GM21825 (cell line): ENCODE measurements at regions not wholly inside any gene's neighbourhood (a gene's known extent, or its start where the extent isn't known, plus 50 kb on each side); places are given as distances from the start of the nearest gene placed in this dataset.
A peak's percentile ranks its signal among the peaks of the same experiment; 100 is the strongest.

Source experiments
- ATAC-seq: cut with Tn5 transposase; IDR thresholded peaks from one replicate; pipeline ENCODE4 v1.9.1; 2021; ENCODE audit warnings: mild to moderate bottlenecking, moderate library complexity; ENCODE audit not compliant: unreplicated experiment

DNA sequence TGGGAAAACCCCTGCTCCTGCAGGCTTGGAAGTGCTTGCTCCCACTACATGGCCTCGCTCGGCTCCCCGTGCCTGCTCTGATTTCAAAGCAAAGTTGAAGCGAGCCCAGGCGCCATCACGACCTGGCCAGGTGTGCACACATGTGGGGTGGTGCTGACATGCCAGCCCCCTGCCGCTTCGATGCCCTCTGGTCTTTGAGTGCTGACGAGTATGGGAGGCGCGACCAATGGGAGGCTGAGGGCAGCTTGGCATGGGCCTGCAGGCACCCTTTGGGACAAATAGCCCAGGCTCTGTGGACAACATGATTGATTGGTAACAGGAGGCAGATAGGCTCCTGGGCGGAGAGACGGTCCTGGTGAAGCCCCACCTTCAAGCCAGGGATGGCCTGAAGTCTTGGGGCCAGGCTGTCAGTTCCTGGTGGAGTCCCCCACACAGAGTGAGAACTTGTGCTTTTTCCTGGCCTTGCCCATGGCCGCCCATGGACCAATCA is 252.4 kb upstream of the SEMA3A start:
- no peak for ATAC-seq

DNA sequence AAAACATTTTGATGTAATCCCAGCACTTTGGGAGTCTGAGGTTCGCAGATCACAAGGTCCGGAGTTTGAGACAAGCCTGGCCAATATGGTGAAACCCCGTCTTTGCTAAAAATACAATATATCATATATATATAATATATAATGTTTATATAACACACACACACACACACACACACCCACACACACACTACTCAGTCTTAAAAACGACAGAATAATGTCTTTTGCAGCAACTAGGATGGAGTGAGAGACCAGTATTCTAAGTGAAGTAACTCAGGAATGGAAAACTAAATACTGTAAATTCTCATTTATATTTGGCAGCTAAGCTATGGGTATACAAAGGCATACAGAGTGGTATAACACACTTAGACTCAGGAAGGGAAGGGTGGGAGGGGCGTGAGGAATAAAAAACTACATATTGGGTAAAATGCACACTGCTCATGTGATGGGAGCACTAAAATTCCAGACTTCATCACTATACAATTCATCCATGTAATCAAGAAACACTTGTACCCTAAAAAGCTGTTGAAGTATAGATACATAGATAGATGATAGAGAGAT is 231.2 kb upstream of the SEMA3A start:
- ATAC-seq: no peak

GRCh38 chr7:84422790-84423189 is 228.2 kb upstream of the SEMA3A start:
- ATAC-seq: no peak

GRCh38 chr7:84412161-84412969 is 217.8 kb upstream of the SEMA3A start:
- ATAC-seq: no peak

DNA sequence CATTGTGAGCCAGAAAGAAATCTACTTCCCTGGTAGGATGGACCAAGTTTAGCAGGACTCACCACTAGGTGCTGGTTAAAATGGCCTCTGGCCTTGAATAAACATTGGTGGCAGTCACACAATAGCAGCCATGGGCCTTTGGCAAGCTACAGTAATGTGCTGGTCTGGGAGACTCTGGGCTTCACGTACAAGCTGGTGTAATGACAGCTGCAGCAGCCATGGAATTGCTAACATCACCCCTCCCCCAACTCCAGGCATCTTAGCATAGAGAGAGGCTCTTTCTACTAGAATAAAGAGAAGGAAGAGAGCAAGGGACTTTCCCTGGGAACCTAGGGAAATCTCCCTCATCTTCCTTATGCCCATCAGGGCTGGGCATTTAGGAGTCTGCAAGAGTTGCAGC is 205.1 kb upstream of the SEMA3A start:
- ATAC-seq: no peak

DNA sequence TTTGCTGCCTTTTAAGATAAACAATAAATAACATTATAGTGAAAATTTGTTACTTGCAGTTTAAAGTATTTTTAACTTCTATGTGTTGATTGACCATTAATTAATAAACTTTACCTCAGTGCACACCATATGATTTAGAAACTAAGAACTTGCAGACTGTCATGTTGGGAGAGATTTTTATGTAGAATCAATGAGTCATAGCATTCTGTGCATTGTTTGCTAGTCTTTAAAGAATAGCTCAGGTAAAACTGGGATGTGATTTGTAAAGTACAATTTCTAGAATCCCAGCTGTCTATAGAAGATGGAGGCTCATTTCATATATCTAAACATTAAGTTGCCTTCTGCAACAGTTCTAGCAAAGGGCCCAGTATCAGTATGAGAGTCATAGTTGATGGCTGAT is 199.6 kb upstream of the SEMA3A start:
- ATAC-seq: no peak

DNA sequence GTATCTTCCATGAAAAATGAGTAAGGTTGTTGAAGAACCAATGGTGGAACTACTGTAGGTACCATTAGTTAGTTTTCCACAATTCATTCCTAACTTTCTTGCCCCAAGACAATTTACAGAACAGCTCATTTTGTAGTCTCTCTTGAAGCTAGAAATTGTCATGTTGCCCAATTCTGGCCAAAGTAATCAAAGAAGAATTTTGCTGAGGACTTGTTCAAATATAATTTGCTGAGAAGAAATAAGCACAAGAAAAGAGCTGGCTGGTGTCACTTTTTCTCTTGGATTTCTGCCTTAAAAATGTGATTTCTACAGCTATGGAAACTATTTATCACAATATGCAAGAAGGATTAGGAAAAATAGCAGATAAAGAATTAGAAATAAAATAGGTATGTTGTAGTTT is 199.2 kb upstream of the SEMA3A start:
- no peak for ATAC-seq

DNA sequence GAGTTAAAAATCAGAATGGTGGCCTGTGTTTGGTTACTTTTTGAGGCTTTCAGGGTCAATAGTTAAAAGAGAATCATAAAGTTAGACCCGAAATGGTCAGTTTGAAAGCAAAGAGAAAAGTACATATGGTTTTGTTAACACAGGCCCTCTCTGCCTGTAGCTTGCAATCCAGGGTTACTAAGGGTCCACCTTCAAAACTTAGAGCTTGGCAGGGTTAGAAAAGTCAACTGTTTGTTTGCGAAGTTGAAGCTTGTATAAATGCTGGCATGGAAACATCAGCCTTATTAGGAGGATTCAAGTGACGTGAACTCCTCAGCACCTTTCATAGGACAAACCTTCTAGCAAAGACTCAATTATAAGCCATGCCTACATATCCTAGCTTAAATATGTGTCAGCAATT is 196.3 kb upstream of the SEMA3A start:
- ATAC-seq: no peak

DNA sequence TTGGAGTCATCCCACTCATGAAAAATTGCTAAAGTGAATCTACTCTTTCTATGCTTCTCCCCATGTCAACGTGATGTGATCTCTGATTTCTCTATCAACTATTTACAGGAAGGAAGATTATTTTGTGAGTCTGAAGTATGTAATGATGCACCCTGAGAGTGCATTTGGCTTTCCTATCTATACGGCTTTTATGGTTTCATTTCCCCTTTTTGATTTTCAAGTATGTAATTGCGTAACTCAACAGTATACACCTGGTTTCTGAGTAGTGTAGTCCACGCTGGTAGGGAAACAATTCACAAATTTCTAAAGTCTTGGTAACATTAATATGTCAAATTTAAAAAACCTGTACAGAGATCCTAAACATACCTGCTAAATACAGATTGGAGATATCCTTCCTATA is 194.7 kb upstream of the SEMA3A start:
- ATAC-seq: peak; percentile 98

GRCh38 chr7:84387595-84387994 is 193.0 kb upstream of the SEMA3A start:
- ATAC-seq: no peak

DNA sequence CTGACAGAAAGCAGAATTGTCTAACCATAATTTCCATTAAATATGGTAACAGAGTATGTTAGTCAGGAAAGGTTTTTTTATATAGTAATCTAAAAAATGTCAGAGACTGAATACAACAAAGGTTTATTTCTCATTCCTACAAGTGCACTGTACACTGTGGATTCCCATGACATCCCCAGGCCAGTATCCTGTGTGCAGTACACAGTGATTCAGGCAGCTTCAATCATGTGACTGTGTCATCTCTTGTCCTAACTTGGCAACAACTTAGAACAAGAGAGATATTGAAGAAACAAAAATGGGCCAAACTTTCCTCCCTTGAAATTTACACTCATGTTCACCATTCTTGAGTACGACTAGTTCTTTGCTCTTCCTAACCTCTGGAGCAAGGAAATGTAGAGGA is 189.8 kb upstream of the SEMA3A start:
- ATAC-seq: no peak

- ATAC-seq: no peak
These were observed 184.9 kb upstream of the SEMA3A start for GRCh38 chr7:84379446-84379845.

- ATAC-seq: no peak
These were observed 178.1 kb upstream of the SEMA3A start for GRCh38 chr7:84372712-84373111.

DNA sequence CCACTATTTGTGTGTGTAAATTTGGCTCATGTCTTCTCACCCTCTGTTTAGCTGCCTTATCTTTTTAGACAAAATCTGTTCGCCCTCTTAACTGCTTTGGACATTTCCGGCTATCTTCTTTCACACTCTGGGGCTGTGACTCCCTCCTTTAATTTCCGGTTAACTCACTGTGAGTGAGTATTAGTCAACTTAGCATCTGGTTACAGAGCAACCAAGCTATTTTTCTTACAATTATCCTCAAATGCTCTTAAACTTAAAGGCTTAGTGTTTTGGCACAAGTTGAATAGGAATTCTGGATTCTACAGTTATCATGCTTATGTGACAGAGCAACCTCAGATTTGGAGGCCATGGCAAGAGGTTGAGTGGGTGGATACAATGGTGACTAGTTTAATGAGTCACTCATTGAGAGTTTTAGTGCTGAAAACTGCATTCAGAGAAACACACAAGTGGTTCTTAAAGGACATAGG is 177.6 kb upstream of the SEMA3A start:
- no peak for ATAC-seq

GRCh38 chr7:84370114-84370513 is 175.5 kb upstream of the SEMA3A start:
- ATAC-seq: no peak

DNA sequence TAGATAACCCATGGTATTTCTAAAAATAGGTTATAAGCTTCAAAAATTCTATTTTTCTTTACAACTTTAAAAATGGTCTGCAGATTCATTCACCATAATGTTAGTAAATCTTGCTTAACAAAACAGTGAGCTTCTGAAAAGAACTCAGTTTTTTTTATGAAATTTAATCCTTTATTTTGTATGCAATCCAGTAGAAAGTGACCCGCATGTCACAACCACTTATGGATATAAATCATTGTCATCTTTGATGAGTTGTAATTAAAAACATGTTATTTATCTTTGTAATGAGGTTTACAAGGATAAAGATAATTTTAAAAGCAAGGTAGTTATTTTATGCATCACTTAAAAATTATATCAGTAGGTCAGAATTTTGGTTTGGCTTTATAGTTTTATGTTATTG is 173.5 kb upstream of the SEMA3A start:
- ATAC-seq: no peak

- no peak for ATAC-seq
These were observed 170.1 kb upstream of the SEMA3A start for GRCh38 chr7:84364708-84365107.

DNA sequence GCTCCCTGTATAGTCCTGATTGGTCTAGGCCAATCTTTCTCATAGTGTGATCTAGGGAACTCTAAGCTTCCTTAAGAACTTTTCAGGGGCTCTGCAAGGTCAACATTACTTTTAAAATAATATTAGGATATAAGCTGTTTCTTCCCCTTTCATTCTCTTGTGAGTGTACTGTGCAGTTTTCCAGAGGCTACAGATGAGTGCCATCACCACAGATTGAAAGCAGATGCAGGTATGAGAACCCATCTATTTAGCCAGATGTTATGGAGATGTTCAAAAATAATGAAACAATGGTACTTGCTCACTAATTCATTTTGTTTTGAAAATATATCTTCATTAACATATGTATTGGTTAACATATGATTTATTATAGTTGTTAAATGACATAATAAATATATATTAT is 169.2 kb upstream of the SEMA3A start:
- no peak for ATAC-seq

GRCh38 chr7:84362828-84363227 is 168.2 kb upstream of the SEMA3A start:
- ATAC-seq: no peak

DNA sequence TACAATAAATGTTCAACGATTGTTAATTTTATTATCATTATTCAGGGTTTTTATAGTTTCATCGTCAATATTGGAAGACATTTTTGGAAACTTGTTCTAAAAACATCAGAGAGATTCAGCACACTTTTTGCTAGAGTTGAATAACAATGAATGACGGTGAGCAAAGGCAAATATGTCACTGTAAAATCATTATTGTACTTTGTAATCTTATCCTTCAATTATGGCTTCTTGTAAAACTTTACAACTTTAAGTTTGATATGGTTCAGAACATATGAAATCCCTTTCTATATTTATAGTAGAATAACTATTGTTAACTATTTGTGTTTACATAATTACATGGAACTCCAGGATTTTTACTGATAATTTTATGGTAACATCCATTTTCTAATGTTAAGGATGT is 167.8 kb upstream of the SEMA3A start:
- no peak for ATAC-seq

DNA sequence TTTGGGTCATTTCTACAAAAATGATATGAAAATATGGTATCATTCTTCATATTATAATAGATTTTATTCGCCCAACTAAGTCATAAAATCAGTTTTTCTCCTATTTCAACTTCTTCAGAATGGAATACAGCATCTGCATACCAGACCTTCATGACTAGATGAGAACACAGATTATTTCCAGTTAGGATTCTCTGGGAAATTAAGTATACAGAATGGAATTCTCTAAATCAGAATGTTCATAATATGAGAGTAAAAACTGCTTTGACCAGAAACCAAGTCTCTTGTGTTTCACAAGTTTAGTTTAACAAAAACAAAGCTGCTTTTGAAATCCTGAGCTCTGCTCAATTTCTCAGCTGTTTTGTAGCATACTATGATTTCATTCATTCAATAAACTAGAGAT is 160.3 kb upstream of the SEMA3A start:
- ATAC-seq: no peak

DNA sequence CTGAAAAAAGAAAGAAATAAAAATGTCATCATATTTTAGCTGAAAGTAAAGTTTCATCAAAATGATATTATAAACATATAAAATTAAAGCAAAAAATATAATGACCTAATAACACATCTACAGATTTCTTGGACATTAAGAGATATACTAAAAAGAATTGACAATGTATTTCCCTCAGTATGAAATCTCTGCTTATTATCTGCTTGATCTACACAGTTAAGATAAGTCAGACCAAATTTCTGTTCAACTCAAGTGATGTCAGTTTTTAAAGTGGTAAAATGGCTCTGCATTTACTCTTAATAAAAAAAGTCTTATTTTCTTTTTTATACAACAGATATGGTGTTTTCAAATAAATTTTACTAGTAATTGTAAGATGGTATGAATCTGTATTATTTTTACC is 159.4 kb upstream of the SEMA3A start:
- no peak for ATAC-seq

- ATAC-seq: no peak
These were observed 144.7 kb upstream of the SEMA3A start for GRCh38 chr7:84339306-84339705.
